Liver (tissue), 8 donors: ENCODE measurements at regions not wholly inside any gene's neighbourhood (a gene's known extent, or its start where the extent isn't known, plus 50 kb on each side); places are given as distances from the start of the nearest gene placed in this dataset.
A peak's percentile ranks its signal among the peaks of the same experiment; 100 is the strongest.

Experiments used
- DNase-seq: peaks from one replicate; pipeline ENCODE4 v3.0.0-alpha.2; 2017; ENCODE audit warnings: low spot score
- H3K27ac ChIP-seq, 2 donors: one replicate each; pipeline ENCODE4 v1.7.0; 2013; ENCODE audit warnings: inconsistent platforms in 2 of 2, low read length in 2 of 2, control low read depth in 1 of 2, low read depth in 1 of 2, mild to moderate bottlenecking in 1 of 2
- H3K27me3 ChIP-seq, 4 donors: one replicate each; pipeline versions ENCODE4 v1.6.1 to v1.7.0; 2013; ENCODE audit warnings: low read length in 3 of 4, inconsistent platforms in 1 of 4, mild to moderate bottlenecking in 1 of 4, moderate library complexity in 1 of 4; ENCODE audit not compliant: control insufficient read depth in 4 of 4, insufficient read depth in 4 of 4
- H3K36me3 ChIP-seq, 4 donors: one replicate each; pipeline versions ENCODE4 v1.6.1 to v1.7.0; 2013; ENCODE audit warnings: low read length in 3 of 4, mild to moderate bottlenecking in 3 of 4, low read depth in 1 of 4, moderate library complexity in 1 of 4; ENCODE audit not compliant: control insufficient read depth in 4 of 4, insufficient read depth in 3 of 4
- H3K4me1 ChIP-seq, 4 donors: one replicate each; pipeline versions ENCODE4 v1.6.1 to v1.7.0; 2013; ENCODE audit warnings: low read length in 3 of 4, mild to moderate bottlenecking in 3 of 4, moderate library complexity in 1 of 4; ENCODE audit not compliant: control insufficient read depth in 4 of 4, insufficient read depth in 4 of 4
- H3K4me3 ChIP-seq, 3 donors: one replicate each; pipeline versions ENCODE4 v1.6.1 to v1.7.0; 2013; ENCODE audit warnings: low read length in 3 of 3, control low read depth in 1 of 3, low read depth in 1 of 3, mild to moderate bottlenecking in 1 of 3
- H3K9ac ChIP-seq, 2 donors: one replicate each; pipeline ENCODE4 v1.7.0; 2013; ENCODE audit warnings: low read length in 2 of 2, mild to moderate bottlenecking in 2 of 2, moderate library complexity in 2 of 2, control low read depth in 1 of 2, low read depth in 1 of 2
- H3K9me3 ChIP-seq, 4 donors: one replicate each; pipeline versions ENCODE4 v1.6.1 to v1.7.0; 2013; ENCODE audit warnings: low read length in 3 of 4; ENCODE audit not compliant: control insufficient read depth in 4 of 4
- ATF3 ChIP-seq: IDR thresholded peaks from 2 replicates; pipeline ENCODE4 v1.6.1; 2016; ENCODE audit warnings: antibody characterized with exemption
- CTCF ChIP-seq: fragments of 150-350 bp; IDR thresholded peaks from 2 replicates; pipeline ENCODE4 v1.5.1; 2017; ENCODE audit warnings: improper control_type of control experiment, low read depth, low read length; ENCODE audit not compliant: missing input control
- EGR1 ChIP-seq, 2 donors: IDR thresholded peaks; 2 replicates each; pipeline ENCODE4 v1.6.1; 2016 to 2018; ENCODE audit warnings: antibody characterized with exemption in 2 of 2, low read depth in 2 of 2
- FOXA1 ChIP-seq: IDR thresholded peaks from 2 replicates; pipeline ENCODE4 v1.6.1; 2016; ENCODE audit warnings: antibody characterized with exemption
- FOXA2 ChIP-seq: IDR thresholded peaks from 2 replicates; pipeline ENCODE4 v1.6.1; 2016; ENCODE audit warnings: antibody characterized with exemption
- GABPA ChIP-seq, 2 donors: IDR thresholded peaks in 1 of 2; conservative IDR thresholded peaks in 1 of 2; 2 replicates each; pipeline ENCODE4 v1.6.1; 2016; ENCODE audit warnings: antibody characterized with exemption in 2 of 2, mild to moderate bottlenecking in 1 of 2, moderate library complexity in 1 of 2
- HNF4A ChIP-seq, 2 donors: conservative IDR thresholded peaks; 2 replicates each; pipeline ENCODE4 v1.6.1; 2016; ENCODE audit warnings: antibody characterized with exemption in 2 of 2, mild to moderate bottlenecking in 2 of 2
- HNF4G ChIP-seq: IDR thresholded peaks from 2 replicates; pipeline ENCODE4 v1.6.1; 2016; ENCODE audit warnings: antibody characterized with exemption
- JUND ChIP-seq, 2 donors: IDR thresholded peaks; 2 replicates each; pipeline ENCODE4 v1.6.1; 2016; ENCODE audit warnings: antibody characterized with exemption in 2 of 2
- MAX ChIP-seq: IDR thresholded peaks from 2 replicates; pipeline ENCODE4 v1.6.1; 2016; ENCODE audit warnings: antibody characterized with exemption
- NR2F2 ChIP-seq: IDR thresholded peaks from 2 replicates; pipeline ENCODE4 v1.6.1; 2016; ENCODE audit warnings: antibody characterized with exemption
- RAD21 ChIP-seq, 2 donors: IDR thresholded peaks; 2 replicates each; pipeline ENCODE4 v1.6.1; 2016; ENCODE audit warnings: antibody characterized with exemption in 2 of 2, mild to moderate bottlenecking in 2 of 2
- REST ChIP-seq: IDR thresholded peaks from 2 replicates; pipeline ENCODE4 v1.6.1; 2016; ENCODE audit warnings: antibody characterized with exemption, mild to moderate bottlenecking
- RXRA ChIP-seq, 2 donors: IDR thresholded peaks; 2 replicates each; pipeline ENCODE4 v1.6.1; 2017 to 2018; ENCODE audit warnings: antibody characterized with exemption in 2 of 2, mild to moderate bottlenecking in 1 of 2
- SP1 ChIP-seq: IDR thresholded peaks from 2 replicates; pipeline ENCODE4 v1.6.1; 2018; ENCODE audit warnings: antibody characterized with exemption, mild to moderate bottlenecking
- YY1 ChIP-seq: IDR thresholded peaks from 2 replicates; pipeline ENCODE4 v1.6.1; 2016; ENCODE audit warnings: antibody characterized with exemption, mild to moderate bottlenecking
- WGBS: extraction: QIAGEN DNeasy Blood & Tissue Kit; methylation state at CpG from one replicate; pipeline ENCODE4 v1.1.7; 2013; 5-methylcytosine and 5-hydroxymethylcytosine counted together
- donor health status: healthy.
- donor health status: healthy.
- donor health status: healthy.
- donor health status: healthy.
- donor health status: healthy.

- Histone ChIP-seq H3K4me1 (peaks cover 0 to 7% (median 3%) of the 10 kb centered on the region in 4 donors), H3K4me3 (no peak overlapping the region), H3K9me3 (no peaks in the 10 kb centered on the region), H3K9ac (no peak overlapping the region), H3K27ac (peak overlapping the region in 1 of 2 donors; percentile 42), H3K27me3 (no peaks in the 10 kb centered on the region), H3K36me3 (no peaks in the 10 kb centered on the region)
- WGBS, result 72% methylated on average over 5 of the region's 5 CpGs
- no peak for TF ChIP-seq FOXA2
- TF ChIP-seq ATF3, result no peak
- TF ChIP-seq HNF4G, result no peak
- TF ChIP-seq FOXA1, result no peak
- TF ChIP-seq GABPA (IDR thresholded peaks at IDR 0.05 in 1 of 2, conservative IDR thresholded peaks at IDR 0.05 in 1 of 2), result no peak
- TF ChIP-seq EGR1 (IDR thresholded peaks at IDR 0.05; ENCODE audit: low read depth in 2 of 2), result no peak
- TF ChIP-seq RXRA (IDR thresholded peaks at IDR 0.05), result no peak
- no peak for TF ChIP-seq REST
- TF ChIP-seq MAX, result no peak
- no peak for TF ChIP-seq HNF4A (conservative IDR thresholded peaks at IDR 0.05)
- no peak for DNase-seq
Measured at GRCh38 chr11:121958971-121959325, 157.1 kb downstream of the BLID start.

GRCh38 chr11:121958323-121958970 lies 157.6 kb downstream of the BLID start:
- TF ChIP-seq FOXA1, result no peak
- TF ChIP-seq JUND (IDR thresholded peaks at IDR 0.05), result no peak
- TF ChIP-seq HNF4G, result no peak
- no peak for TF ChIP-seq YY1
- no peak for TF ChIP-seq FOXA2
- TF ChIP-seq RAD21 (IDR thresholded peaks at IDR 0.05), result no peak
- TF ChIP-seq SP1, result no peak
- no peak for TF ChIP-seq NR2F2
- TF ChIP-seq HNF4A (conservative IDR thresholded peaks at IDR 0.05), result no peak
- no peak for TF ChIP-seq GABPA (IDR thresholded peaks at IDR 0.05 in 1 of 2, conservative IDR thresholded peaks at IDR 0.05 in 1 of 2)
- no peak for TF ChIP-seq CTCF
- no peaks in the 10 kb centered on the region for H3K36me3 ChIP-seq
- 89% methylated on average over 3 of the region's 3 CpGs for WGBS
- no peaks in the 10 kb centered on the region for H3K27me3 ChIP-seq
- H3K9ac ChIP-seq, result no peak overlapping the region
- H3K9me3 ChIP-seq, result no peaks in the 10 kb centered on the region
- no peak overlapping the region for H3K4me3 ChIP-seq
- H3K27ac ChIP-seq, result peak overlapping the region in 1 of 2 donors; percentile 42
- no peak for DNase-seq
- H3K4me1 ChIP-seq, result peaks cover 0 to 9% (median 3%) of the 10 kb centered on the region in 4 donors
